GM19238 (cell line): ENCODE measurements at regions not wholly inside any gene's neighbourhood (a gene's known extent, or its start where the extent isn't known, plus 50 kb on each side); places are given as distances from the start of the nearest gene placed in this dataset.

Experiments used
- DNase-seq: peaks from one replicate; pipeline ENCODE4 v3.0.0; 2011; ENCODE audit warnings: low spot score; ENCODE audit not compliant: insufficient read length

DNA sequence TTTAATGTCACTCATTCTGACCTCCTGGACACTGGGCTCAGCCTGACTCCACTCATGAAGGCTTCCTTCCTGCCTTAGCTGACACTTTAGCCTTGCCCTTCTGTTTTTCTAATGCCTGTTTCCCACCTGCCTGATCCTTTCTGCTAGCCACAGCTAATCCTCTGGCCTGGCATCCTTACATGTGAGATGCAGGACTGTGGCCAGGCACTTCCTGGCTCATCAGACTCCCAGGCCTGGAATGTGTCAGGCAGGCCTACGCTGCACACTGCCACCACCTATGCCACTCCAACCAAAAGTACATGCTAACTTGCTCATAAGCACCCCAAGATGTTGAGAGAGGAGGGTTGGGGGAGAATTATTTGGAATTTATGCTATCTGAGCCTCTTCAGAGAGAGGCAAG, 138.8 kb upstream of the NALF2 start:
- DNase-seq: no peak

GRCh38 chrX:69362856-69363255, 141.3 kb upstream of the NALF2 start:
- no peak for DNase-seq

DNA sequence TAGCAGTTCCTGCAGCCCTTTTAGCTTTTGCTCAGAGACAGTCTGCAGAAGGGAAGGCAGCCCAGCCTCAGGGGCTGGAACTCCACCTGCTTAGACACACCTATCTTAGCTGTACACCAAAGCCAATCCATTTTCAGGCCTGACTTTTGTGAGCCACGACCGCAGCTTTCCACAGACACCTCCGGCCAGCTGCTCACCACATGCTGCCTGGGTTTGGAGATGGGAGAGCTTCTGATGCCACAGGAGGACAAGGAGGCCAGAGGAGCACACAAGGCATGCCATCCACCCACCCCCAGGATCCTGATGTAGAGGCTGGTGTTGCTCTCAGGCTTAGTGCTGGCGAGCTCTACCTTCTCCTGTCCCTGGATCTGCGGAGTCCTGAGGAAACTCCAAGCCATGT, 141.8 kb upstream of the NALF2 start:
- no peak for DNase-seq

DNA sequence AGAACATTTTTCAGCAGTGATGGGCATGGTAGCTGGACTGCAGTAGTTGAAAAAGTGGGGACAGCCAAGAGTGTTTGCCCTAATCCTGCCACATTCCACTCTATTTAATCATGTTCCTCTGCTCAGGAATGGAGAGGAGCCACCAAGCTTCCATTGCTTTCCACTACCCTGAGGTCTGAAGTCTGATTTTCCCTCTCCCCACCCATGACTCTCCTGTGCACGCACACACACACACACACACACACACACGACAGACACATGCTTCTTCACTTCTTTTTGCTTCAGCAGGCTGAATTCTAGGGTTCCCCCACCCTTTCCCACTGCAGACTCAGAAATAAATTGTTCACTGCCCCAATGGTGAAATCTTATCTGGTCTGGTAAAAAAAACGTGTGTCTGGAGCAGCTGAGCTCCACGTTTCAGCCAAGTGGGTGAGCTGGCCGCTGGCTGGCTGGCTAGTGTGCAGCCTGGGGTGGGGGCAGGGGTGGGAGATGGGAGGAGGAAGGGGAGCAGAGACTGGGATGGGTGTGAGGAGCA, 142.7 kb upstream of the NALF2 start:
- DNase-seq: no peak

- no peak for DNase-seq
These were observed 146.8 kb upstream of the NALF2 start for GRCh38 chrX:69357317-69357716.

GRCh38 chrX:69324851-69325250, 159.6 kb upstream of the PJA1 start:
- no peak for DNase-seq

GRCh38 chrX:69323786-69324720, 158.8 kb upstream of the PJA1 start:
- DNase-seq: no peak

DNA sequence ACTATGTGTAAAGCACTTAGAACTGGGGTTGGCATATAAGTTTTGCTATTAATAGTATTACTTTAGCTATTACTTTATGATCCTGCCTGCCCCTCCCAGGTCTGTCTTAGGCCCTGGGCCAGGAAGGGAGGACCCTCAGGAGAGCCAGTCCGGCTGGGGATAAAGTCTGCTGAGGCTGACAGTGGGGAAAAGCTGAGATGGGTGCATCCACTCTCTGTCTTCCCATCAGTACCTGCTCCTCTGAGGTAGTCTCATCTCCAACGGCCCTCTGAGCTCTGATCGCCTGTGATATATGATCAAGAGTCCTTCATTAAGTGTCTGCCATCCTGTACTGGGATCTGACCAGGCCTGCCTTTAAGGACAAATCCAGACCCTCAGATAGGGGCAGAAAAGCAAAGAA, 156.5 kb upstream of the PJA1 start:
- DNase-seq: no peak

GRCh38 chrX:69321006-69321655, 155.9 kb upstream of the PJA1 start:
- no peak for DNase-seq

- no peak for DNase-seq
These were observed 154.9 kb upstream of the PJA1 start for GRCh38 chrX:69320116-69320515.

DNA sequence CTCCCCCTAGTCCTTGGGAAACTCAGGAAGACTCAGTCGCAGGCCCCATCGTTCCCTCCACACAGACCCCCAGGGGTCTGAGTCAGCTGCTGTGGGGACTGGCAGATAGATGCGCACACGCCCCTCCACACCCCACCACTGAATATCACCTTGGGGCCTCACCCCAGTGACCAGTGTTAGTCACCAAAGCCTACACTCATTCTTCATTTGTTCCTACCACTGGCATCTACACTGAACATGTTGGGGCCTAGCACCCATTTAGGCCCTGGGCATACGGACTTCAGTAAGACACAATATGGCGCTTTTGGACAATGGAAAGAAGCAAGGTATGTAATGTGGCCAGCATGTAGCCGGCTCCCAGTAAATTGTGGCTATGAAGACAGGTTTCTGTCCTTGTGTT, 154.1 kb upstream of the PJA1 start:
- no peak for DNase-seq

- no peak for DNase-seq
These were observed 153.5 kb upstream of the PJA1 start for GRCh38 chrX:69318651-69319340.

GRCh38 chrX:69317721-69318120, 152.5 kb upstream of the PJA1 start:
- no peak for DNase-seq

- DNase-seq: no peak
These were observed 149.4 kb upstream of the PJA1 start for GRCh38 chrX:69314436-69315348.

DNA sequence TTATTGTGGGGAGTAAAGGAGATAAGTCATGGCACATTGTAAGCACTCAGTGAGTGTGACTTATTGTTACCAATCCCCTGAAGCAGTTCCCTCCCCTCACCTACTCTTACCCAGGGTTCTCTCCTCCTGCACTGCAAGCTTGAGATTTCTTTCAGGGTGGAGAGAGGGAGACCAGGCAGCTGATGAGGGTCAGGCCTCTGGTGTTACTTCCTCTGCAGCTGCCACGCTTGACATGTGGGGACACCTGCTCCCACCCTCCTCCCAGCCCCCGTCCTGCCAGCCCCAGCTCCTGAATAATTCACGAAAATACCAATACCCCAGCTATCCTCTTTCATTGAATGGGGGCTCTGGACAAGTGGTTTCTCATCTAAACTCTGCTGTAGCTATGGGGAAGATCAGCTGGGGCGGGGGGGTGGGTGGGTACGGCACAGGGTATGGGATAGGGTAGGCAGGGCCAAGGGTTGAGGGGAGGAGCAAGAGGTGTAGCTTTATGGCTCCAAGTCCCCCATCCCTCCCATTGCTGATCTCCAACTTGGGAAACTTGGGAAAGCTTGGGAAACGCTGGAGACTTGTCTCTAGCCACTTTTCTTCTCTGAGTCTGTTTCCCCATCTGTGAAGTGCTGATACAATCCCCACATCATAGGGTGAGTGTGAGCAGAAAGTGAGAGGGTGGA, 148.5 kb upstream of the PJA1 start:
- DNase-seq: no peak

GRCh38 chrX:69311936-69312670, 146.8 kb upstream of the PJA1 start:
- DNase-seq: no peak

DNA sequence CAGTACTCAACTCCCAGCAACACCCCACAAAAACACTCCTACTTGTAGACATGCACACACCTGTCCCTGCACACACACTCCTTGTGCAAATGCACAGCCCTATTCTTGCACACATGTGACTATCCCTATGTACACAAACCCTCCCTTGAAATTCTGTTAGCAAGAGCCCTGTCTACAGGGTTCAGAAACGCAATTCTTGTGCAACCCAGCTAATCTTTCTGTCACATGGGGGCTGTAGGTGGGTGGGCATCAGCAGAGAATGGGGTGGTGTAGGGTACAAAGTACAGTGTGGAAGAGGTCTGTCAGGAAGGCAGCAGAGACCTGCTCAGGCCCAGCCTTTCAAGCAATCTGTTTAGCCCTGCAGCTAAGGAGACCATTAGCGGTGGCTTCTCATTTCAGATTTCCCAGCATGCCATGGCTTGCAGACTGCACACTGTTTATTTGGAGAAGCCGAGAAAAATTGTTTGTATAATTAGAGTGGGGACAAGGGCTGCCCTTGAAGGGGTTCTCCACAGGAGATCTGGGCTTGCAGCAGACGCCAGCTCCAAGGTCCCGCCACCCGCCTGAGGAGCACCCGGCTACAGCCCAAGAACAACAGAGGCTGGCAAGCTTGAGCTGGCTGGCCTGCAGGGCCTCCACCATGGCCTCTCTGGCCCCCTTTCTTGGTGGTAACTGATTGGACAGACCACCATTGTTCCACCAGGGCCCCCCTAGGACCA, 144.0 kb upstream of the PJA1 start:
- DNase-seq: no peak

- DNase-seq: no peak
These were observed 142.5 kb upstream of the PJA1 start for GRCh38 chrX:69307756-69308155.

DNA sequence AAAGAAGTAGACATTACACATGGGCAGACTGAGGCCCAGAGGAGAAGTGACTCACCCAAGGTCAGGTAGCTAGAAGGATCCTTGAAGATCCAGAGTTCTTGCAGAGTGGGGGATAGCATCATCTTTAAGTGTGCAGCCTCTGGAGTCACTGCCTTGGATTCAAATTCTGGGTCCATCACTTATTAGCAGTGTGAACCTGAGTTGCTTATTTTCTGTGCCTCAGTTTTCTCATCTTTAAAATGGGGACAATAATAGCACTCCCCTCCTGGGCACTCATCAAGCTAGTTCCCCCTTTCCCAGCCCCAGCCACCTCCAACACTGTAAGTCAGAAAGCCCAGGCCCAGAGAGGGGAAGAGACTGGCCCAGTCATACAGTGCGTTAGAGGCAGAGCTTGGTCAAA, 141.8 kb upstream of the PJA1 start:
- DNase-seq: no peak
